OCI-LY3 (cell line): ENCODE measurements at regions not wholly inside any gene's neighbourhood (a gene's known extent, or its start where the extent isn't known, plus 50 kb on each side); places are given as distances from the start of the nearest gene placed in this dataset.

Experiments
- CTCF ChIP-seq: fragments of 200-600, 300-600 bp; sonication (generic); IDR thresholded peaks from 2 replicates; pipeline ENCODE4 v1.5.1; 2014; ENCODE audit warnings: antibody characterized with exemption, low read length, low read depth
- EZH2phosphoT487 ChIP-seq: fragments of 200-600 bp; shearing (Covaris generic); IDR thresholded peaks from 2 replicates; pipeline ENCODE4 v1.6.1; 2018; ENCODE audit warnings: antibody characterized with exemption, mixed run types, low read depth

DNA sequence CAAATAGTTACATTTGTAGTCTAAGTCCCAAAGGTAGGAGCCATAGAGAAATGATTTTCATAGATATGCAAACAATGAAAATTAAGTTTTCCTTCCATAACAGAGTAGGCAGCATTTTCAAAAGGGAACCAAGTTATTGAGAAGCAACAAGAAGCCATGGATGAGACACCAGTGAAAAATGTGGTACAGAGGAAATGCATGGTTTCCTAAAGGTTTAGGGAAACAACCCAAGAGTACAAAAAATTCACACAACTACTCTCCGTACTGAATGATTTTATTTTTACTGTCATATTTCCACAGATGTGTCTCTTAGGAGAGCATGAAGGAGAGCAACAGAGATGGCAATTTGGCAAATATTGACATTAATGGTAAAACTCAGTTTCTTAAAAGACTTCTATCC is 1408.9 kb upstream of the PCDH7 start:
- TF ChIP-seq CTCF (no peak), EZH2phosphoT487 (no peak)
